NCI-H748 (cell line): ENCODE measurements at regions not wholly inside any gene's neighbourhood (a gene's known extent, or its start where the extent isn't known, plus 50 kb on each side); places are given as distances from the start of the nearest gene placed in this dataset.

Experiments
- DNase-seq: peaks from one replicate; lab custom pipeline; 2025; ENCODE audit not compliant: unreplicated experiment; lab: John Stamatoyannopoulos, UW

- DNase-seq: no peak
These were observed 54.9 kb downstream of the UBQLN2 start for GRCh38 chrX:56618323-56618722.

- no peak for DNase-seq
These were observed 59.9 kb downstream of the UBQLN2 start for GRCh38 chrX:56623316-56623715.

GRCh38 chrX:56635060-56635459 is 71.6 kb downstream of the UBQLN2 start:
- peak; percentile 16 for DNase-seq

DNA sequence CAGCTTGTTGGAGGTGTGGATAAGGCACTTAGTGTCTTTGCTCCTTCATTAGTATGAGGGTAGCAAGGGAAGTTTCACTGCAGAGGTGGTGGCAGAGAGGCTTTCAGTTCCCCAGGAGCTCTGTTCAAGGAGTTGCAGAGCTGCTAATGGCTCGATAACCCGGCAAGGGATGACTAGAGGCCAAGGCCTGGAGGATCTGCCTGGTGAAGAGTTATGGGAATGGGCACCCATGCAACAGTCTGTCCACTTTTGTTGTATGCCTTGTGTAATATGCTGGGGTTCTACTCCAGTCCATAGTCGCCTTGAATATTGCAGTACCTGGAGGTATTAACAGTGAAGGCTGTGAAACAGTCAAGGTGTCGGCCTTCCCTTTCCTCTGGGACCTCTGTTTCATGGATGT is 67.8 kb upstream of the NBDY start:
- DNase-seq: no peak
